ENCODE measurements at regions not wholly inside any gene's neighbourhood (a gene's known extent, or its start where the extent isn't known, plus 50 kb on each side); places are given as distances from the start of the nearest gene placed in this dataset.

GRCh38 chr9:13715430-13715829, 435.9 kb upstream of the MPDZ start:
- no peak for DNase-seq
- no peaks in the 10 kb centered on the region for H3K27me3 Mint-ChIP-seq
- no peaks in the 10 kb centered on the region for H3K4me1 Mint-ChIP-seq
- no peak overlapping the region for H3K27ac Mint-ChIP-seq
- no peak overlapping the region for H3K4me3 Mint-ChIP-seq
- no peaks in the 10 kb centered on the region for H3K36me3 Mint-ChIP-seq (ENCODE audit: low read depth)
- H3K9me3 Mint-ChIP-seq, result peaks cover 2% of the 10 kb centered on the region
- CTCF ChIA-PET, result no interaction called here
- POLR2A ChIA-PET, result no interaction called here

GRCh38 chr9:13707612-13708576, 428.4 kb upstream of the MPDZ start:
- Mint-ChIP-seq H3K27ac (no peak overlapping the region), H3K27me3 (no peaks in the 10 kb centered on the region), H3K4me1 (no peaks in the 10 kb centered on the region), H3K9me3 (peaks cover 12% of the 10 kb centered on the region), H3K36me3 (ENCODE audit: low read depth) (no peaks in the 10 kb centered on the region), H3K4me3 (no peak overlapping the region)
- POLR2A ChIA-PET, result no interaction called here
- no peak for DNase-seq
- CTCF ChIA-PET, result no interaction called here

- POLR2A ChIA-PET, result no interaction called here
- CTCF ChIA-PET, result no interaction called here
- H3K9me3 Mint-ChIP-seq, result peaks cover 12% of the 10 kb centered on the region
- H3K4me3 Mint-ChIP-seq, result no peak overlapping the region
- no peak overlapping the region for H3K27ac Mint-ChIP-seq
- no peaks in the 10 kb centered on the region for H3K4me1 Mint-ChIP-seq
- DNase-seq, result no peak
- no peaks in the 10 kb centered on the region for H3K27me3 Mint-ChIP-seq
- no peaks in the 10 kb centered on the region for H3K36me3 Mint-ChIP-seq (ENCODE audit: low read depth)
These were observed 426.4 kb upstream of the MPDZ start for GRCh38 chr9:13705918-13706317.

- ChIA-PET CTCF (no interaction called here), POLR2A (no interaction called here)
- Mint-ChIP-seq H3K4me1 (no peaks in the 10 kb centered on the region), H3K9me3 (peaks cover 9% of the 10 kb centered on the region), H3K36me3 (ENCODE audit: low read depth) (no peaks in the 10 kb centered on the region), H3K27ac (no peak overlapping the region), H3K4me3 (no peak overlapping the region), H3K27me3 (no peaks in the 10 kb centered on the region)
- DNase-seq, result no peak
These were observed 425.9 kb upstream of the MPDZ start for GRCh38 chr9:13705373-13705772.

GRCh38 chr9:13690595-13690994, 411.1 kb upstream of the MPDZ start:
- Mint-ChIP-seq H3K27ac (no peak overlapping the region), H3K4me3 (no peak overlapping the region), H3K9me3 (peaks cover under 1% of the 10 kb centered on the region), H3K36me3 (ENCODE audit: low read depth) (no peaks in the 10 kb centered on the region), H3K27me3 (no peaks in the 10 kb centered on the region), H3K4me1 (no peaks in the 10 kb centered on the region)
- DNase-seq, result no peak
- ChIA-PET POLR2A (no interaction called here), CTCF (no interaction called here)

GRCh38 chr9:13689925-13690324, 410.4 kb upstream of the MPDZ start:
- Mint-ChIP-seq H3K27me3 (no peaks in the 10 kb centered on the region), H3K9me3 (no peaks in the 10 kb centered on the region), H3K4me3 (no peak overlapping the region), H3K4me1 (no peaks in the 10 kb centered on the region), H3K36me3 (ENCODE audit: low read depth) (no peaks in the 10 kb centered on the region), H3K27ac (no peak overlapping the region)
- ChIA-PET POLR2A (no interaction called here), CTCF (no interaction called here)
- DNase-seq, result no peak

- no peaks in the 10 kb centered on the region for H3K9me3 Mint-ChIP-seq
- no peaks in the 10 kb centered on the region for H3K4me1 Mint-ChIP-seq
- ChIA-PET POLR2A (no interaction called here), CTCF (no interaction called here)
- no peaks in the 10 kb centered on the region for H3K27me3 Mint-ChIP-seq
- no peaks in the 10 kb centered on the region for H3K36me3 Mint-ChIP-seq (ENCODE audit: low read depth)
- no peak for DNase-seq
- H3K4me3 Mint-ChIP-seq, result no peak overlapping the region
- H3K27ac Mint-ChIP-seq, result no peak overlapping the region
These were observed 409.6 kb upstream of the MPDZ start for GRCh38 chr9:13688990-13689600.

GRCh38 chr9:13688223-13688989, 408.9 kb upstream of the MPDZ start:
- H3K9me3 Mint-ChIP-seq, result no peaks in the 10 kb centered on the region
- DNase-seq, result no peak
- ChIA-PET POLR2A (no interaction called here), CTCF (no interaction called here)
- H3K27ac Mint-ChIP-seq, result no peak overlapping the region
- no peak overlapping the region for H3K4me3 Mint-ChIP-seq
- no peaks in the 10 kb centered on the region for H3K4me1 Mint-ChIP-seq
- H3K36me3 Mint-ChIP-seq (ENCODE audit: low read depth), result no peaks in the 10 kb centered on the region
- H3K27me3 Mint-ChIP-seq, result no peaks in the 10 kb centered on the region

GRCh38 chr9:13684656-13685055, 405.2 kb upstream of the MPDZ start:
- H3K27ac Mint-ChIP-seq, result no peak overlapping the region
- no peaks in the 10 kb centered on the region for H3K27me3 Mint-ChIP-seq
- H3K36me3 Mint-ChIP-seq (ENCODE audit: low read depth), result no peaks in the 10 kb centered on the region
- no peaks in the 10 kb centered on the region for H3K9me3 Mint-ChIP-seq
- no peak overlapping the region for H3K4me3 Mint-ChIP-seq
- POLR2A ChIA-PET, result no interaction called here
- H3K4me1 Mint-ChIP-seq, result no peaks in the 10 kb centered on the region
- CTCF ChIA-PET, result no interaction called here
- no peak for DNase-seq

- H3K4me1 Mint-ChIP-seq, result no peaks in the 10 kb centered on the region
- DNase-seq, result no peak
- ChIA-PET CTCF (no interaction called here), POLR2A (no interaction called here)
- no peak overlapping the region for H3K4me3 Mint-ChIP-seq
- no peaks in the 10 kb centered on the region for H3K36me3 Mint-ChIP-seq (ENCODE audit: low read depth)
- H3K27ac Mint-ChIP-seq, result no peak overlapping the region
- H3K27me3 Mint-ChIP-seq, result no peaks in the 10 kb centered on the region
- H3K9me3 Mint-ChIP-seq, result peaks cover 3% of the 10 kb centered on the region
These were observed 398.3 kb upstream of the MPDZ start for GRCh38 chr9:13677801-13678200.

GRCh38 chr9:13675638-13676000, 396.1 kb upstream of the MPDZ start:
- CTCF ChIA-PET, result no interaction called here

GRCh38 chr9:13674926-13675637, 395.6 kb upstream of the MPDZ start:
- no peak for DNase-seq
- Mint-ChIP-seq H3K9me3 (peaks cover 3% of the 10 kb centered on the region), H3K27ac (no peak overlapping the region), H3K4me3 (no peak overlapping the region), H3K36me3 (ENCODE audit: low read depth) (no peaks in the 10 kb centered on the region), H3K4me1 (no peaks in the 10 kb centered on the region), H3K27me3 (no peaks in the 10 kb centered on the region)
- CTCF ChIA-PET, result no interaction called here
- POLR2A ChIA-PET, result no interaction called here

More at GRCh38 chr9:13675638-13676000, 396.1 kb upstream of the MPDZ start:
- Mint-ChIP-seq H3K27ac (no peak overlapping the region), H3K27me3 (no peaks in the 10 kb centered on the region), H3K4me3 (no peak overlapping the region), H3K4me1 (no peaks in the 10 kb centered on the region), H3K9me3 (peaks cover 3% of the 10 kb centered on the region), H3K36me3 (ENCODE audit: low read depth) (no peaks in the 10 kb centered on the region)
- no peak for DNase-seq
- POLR2A ChIA-PET, result no interaction called here

GRCh38 chr9:13673348-13673747, 393.9 kb upstream of the MPDZ start:
- Mint-ChIP-seq H3K4me3 (no peak overlapping the region), H3K4me1 (no peaks in the 10 kb centered on the region), H3K27ac (no peak overlapping the region), H3K9me3 (peaks cover 5% of the 10 kb centered on the region), H3K36me3 (ENCODE audit: low read depth) (no peaks in the 10 kb centered on the region), H3K27me3 (no peaks in the 10 kb centered on the region)
- DNase-seq, result no peak
- ChIA-PET POLR2A (no interaction called here), CTCF (no interaction called here)
